IMR-90 (cell line): ENCODE measurements at regions not wholly inside any gene's neighbourhood (a gene's known extent, or its start where the extent isn't known, plus 50 kb on each side); places are given as distances from the start of the nearest gene placed in this dataset.
"Not testable (repeated sequence)": the region's sequence is repeated elsewhere in the genome, so short reads cannot be mapped to it uniquely, and the experiment has no call there.

Experiments used
- ATAC-seq: fragments of 200-7000 bp; cut with Tn5 transposase; 2 replicates; pipeline ENCODE4 v1.9.1; 2020; ENCODE audit warnings: low read depth, mild to moderate bottlenecking, moderate library complexity
- BruUV-seq: library from RNA; stranded (reverse); fragments of 400-500 nt; replicated peaks from 2 replicates; lab custom pipeline; 2021; lab: Mats Ljungman, UMichigan
- CTCF ChIA-PET: fragments of 300-600 bp; formaldehyde crosslinking; extraction: SDS; loops from one replicate; lab custom pipeline; 2021; ENCODE audit warnings: antibody characterized with exemption; lab: Yijun Ruan, JAX
- POLR2A ChIA-PET: fragments of 300-600 bp; sonication (Branson Sonifier 250); formaldehyde crosslinking; loops from one replicate; lab custom pipeline; 2022; ENCODE audit warnings: antibody characterized with exemption; ENCODE audit not compliant: unreplicated experiment; lab: Charles Lee
- DNase-seq: peaks from one replicate; pipeline ENCODE4 v3.0.0; 2013
- H2AFZ ChIP-seq: replicated peaks from 2 replicates; pipeline ENCODE3; 2013; ENCODE audit warnings: low read length, mild to moderate bottlenecking; ENCODE audit not compliant: poor library complexity
- H2AK5ac ChIP-seq: 2 replicates; pipeline ENCODE4 v1.6.1; 2013; ENCODE audit warnings: low read depth, low read length, inconsistent platforms
- H2AK9ac ChIP-seq: replicated peaks from 2 replicates; pipeline ENCODE3; 2013; ENCODE audit warnings: mild to moderate bottlenecking, low read depth, low read length, moderate library complexity; ENCODE audit not compliant: poor library complexity
- H2BK120ac ChIP-seq: 2 replicates; pipeline ENCODE4 v1.6.1; 2013; ENCODE audit warnings: low read depth, low read length, inconsistent platforms
- H2BK15ac ChIP-seq: 3 replicates; pipeline ENCODE4 v1.6.1; 2013; ENCODE audit warnings: low read depth, low read length, inconsistent platforms
- H2BK20ac ChIP-seq: 2 replicates; pipeline ENCODE4 v1.6.1; 2013; ENCODE audit warnings: low read depth, mild to moderate bottlenecking, inconsistent platforms, low read length, moderate library complexity
- H2BK5ac ChIP-seq: 2 replicates; pipeline ENCODE4 v1.6.1; 2013; ENCODE audit warnings: mild to moderate bottlenecking, low read depth, low read length, inconsistent platforms; ENCODE audit not compliant: poor library complexity, severe bottlenecking
- H3K14ac ChIP-seq: replicated peaks from 2 replicates; pipeline ENCODE4 v1.6.1; 2013; ENCODE audit warnings: low read depth, low read length, inconsistent platforms
- H3K18ac ChIP-seq: 2 replicates; pipeline ENCODE4 v1.6.1; 2013; ENCODE audit warnings: low read depth, low read length, control low read depth
- H3K23ac ChIP-seq: 2 replicates; pipeline ENCODE4 v1.6.1; 2013; ENCODE audit warnings: low read depth, low read length, inconsistent platforms
- H3K27ac ChIP-seq: 2 replicates; pipeline ENCODE4 v1.5.1; 2013; ENCODE audit warnings: mild to moderate bottlenecking, control low read depth, low read length; ENCODE audit not compliant: insufficient read depth
- H3K27me3 ChIP-seq: 2 replicates; pipeline ENCODE4 v1.6.1; 2013; ENCODE audit warnings: low read length; ENCODE audit not compliant: control insufficient read depth, insufficient read depth
- H3K36me3 ChIP-seq: 2 replicates; pipeline ENCODE4 v1.6.1; 2013; ENCODE audit warnings: low read length, mixed read lengths; ENCODE audit not compliant: control insufficient read depth, insufficient read depth
- H3K4ac ChIP-seq: 2 replicates; pipeline ENCODE4 v1.6.1; 2013; ENCODE audit warnings: low read depth, low read length, inconsistent platforms
- H3K4me1 ChIP-seq: 2 replicates; pipeline ENCODE4 v1.6.1; 2013; ENCODE audit warnings: low read length, mixed read lengths; ENCODE audit not compliant: control insufficient read depth, insufficient read depth
- H3K4me2 ChIP-seq: 2 replicates; pipeline ENCODE4 v1.6.1; 2013; ENCODE audit warnings: low read depth, mild to moderate bottlenecking, control low read depth, low read length, moderate library complexity
- H3K4me3 ChIP-seq: 2 replicates; pipeline ENCODE4 v1.5.1; 2013; ENCODE audit warnings: low read depth, mild to moderate bottlenecking, control low read depth, low read length, moderate library complexity; ENCODE audit not compliant: insufficient read depth
- H3K56ac ChIP-seq: 2 replicates; pipeline ENCODE4 v1.6.1; 2013; ENCODE audit warnings: low read length, inconsistent platforms; ENCODE audit not compliant: insufficient read depth; ENCODE audit errors: extremely low read depth
- H3K79me1 ChIP-seq, 2 experiments: 2 replicates each; pipeline ENCODE4 v1.6.1; 2013; ENCODE audit warnings: low read length in 2 of 2, inconsistent platforms in 1 of 2, low read depth in 1 of 2
- H3K9ac ChIP-seq: 2 replicates; pipeline ENCODE4 v1.6.1; 2013; ENCODE audit warnings: low read depth, low read length, control low read depth
- H3K9me1 ChIP-seq: 2 replicates; pipeline ENCODE4 v1.6.1; 2013; ENCODE audit warnings: low read length, inconsistent platforms; ENCODE audit not compliant: insufficient read depth
- H3K9me3 ChIP-seq: 2 replicates; pipeline ENCODE4 v1.6.1; 2013; ENCODE audit warnings: low read length; ENCODE audit not compliant: control insufficient read depth, insufficient read depth
- H4K20me1 ChIP-seq: 2 replicates; pipeline ENCODE4 v1.6.1; 2013; ENCODE audit warnings: low read length, inconsistent platforms; ENCODE audit not compliant: insufficient read depth
- H4K5ac ChIP-seq: 2 replicates; pipeline ENCODE4 v1.6.1; 2013; ENCODE audit warnings: mild to moderate bottlenecking, low read depth, low read length, control low read depth
- H4K8ac ChIP-seq, 2 experiments: 2 replicates each; pipeline ENCODE4 v1.6.1; 2013; ENCODE audit warnings: low read depth in 2 of 2, low read length in 2 of 2, control low read depth in 1 of 2, inconsistent platforms in 1 of 2
- H4K91ac ChIP-seq: 2 replicates; pipeline ENCODE4 v1.6.1; 2013; ENCODE audit warnings: low read depth, low read length, inconsistent platforms; ENCODE audit not compliant: insufficient read depth
- WGBS, 2 experiments: methylation state at CpG; one replicate each; pipeline versions ENCODE4 v1.1.5 to v1.1.7; 2013; ENCODE audit warnings: missing lambda C conversion rate in 2 of 2; ENCODE audit not compliant: insufficient read length in 1 of 2; ENCODE audit errors: extremely low coverage in 2 of 2; 5-methylcytosine and 5-hydroxymethylcytosine counted together
- dilution Hi-C: fragments of 300-500 bp; cut with HindIII; formaldehyde crosslinking; loops from one replicate; pipeline ENCODE4 v1.14.3; 2018; ENCODE audit warnings: low sequenced_read_pairs; ENCODE audit not compliant: unreplicated experiment
- in situ Hi-C: fragments of 300-500 bp; cut with MboI; formaldehyde crosslinking; loops from 3 replicates; pipeline ENCODE4 v1.14.3; 2019; ENCODE audit warnings: low sequenced_read_pairs, inconsistent platforms, mixed read lengths
- intact Hi-C: fragments of 100-400 bp; cut with micrococcal nuclease; formaldehyde crosslinking; loops from 2 replicates; pipeline ENCODE4 v1.10.0; 2022

DNA sequence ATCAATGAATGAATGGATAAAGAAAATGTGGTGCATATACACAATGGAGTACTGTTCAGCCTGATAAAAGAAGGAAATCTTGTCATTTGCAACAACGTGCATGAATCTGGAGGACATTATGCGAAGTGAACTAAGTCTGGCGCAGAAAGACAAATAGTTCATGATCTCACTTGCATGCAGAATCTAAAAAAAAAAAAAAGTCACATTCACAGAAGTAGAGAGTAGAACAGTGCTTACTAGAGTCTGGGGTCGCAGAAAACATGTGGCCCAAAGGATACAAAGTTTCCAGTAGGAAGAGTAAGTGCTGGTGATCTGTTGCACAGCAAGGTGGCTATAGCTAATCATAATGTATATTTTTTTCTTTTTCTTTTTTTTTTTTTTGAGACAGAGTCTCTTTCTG lies 167.3 kb downstream of the CRLF3 start:
- in situ Hi-C loops, ATAC-seq, H3K23ac ChIP-seq, H4K8ac ChIP-seq, H4K20me1 ChIP-seq, H3K56ac ChIP-seq, H3K9me1 ChIP-seq, H3K4ac ChIP-seq, BruUV-seq, dilution Hi-C loops, H3K4me2 ChIP-seq, POLR2A ChIA-PET, H4K5ac ChIP-seq, H2AK5ac ChIP-seq, H2AK9ac ChIP-seq, H3K9ac ChIP-seq, H3K9me3 ChIP-seq, H2BK20ac ChIP-seq, H2BK120ac ChIP-seq, H3K14ac ChIP-seq, H3K27me3 ChIP-seq, H3K4me1 ChIP-seq, H2AFZ ChIP-seq, CTCF ChIA-PET, H3K18ac ChIP-seq, H3K4me3 ChIP-seq, intact Hi-C loops, H3K27ac ChIP-seq, H2BK5ac ChIP-seq, H3K79me1 ChIP-seq, H4K91ac ChIP-seq, H3K36me3 ChIP-seq, DNase-seq, H2BK15ac ChIP-seq: not testable (repeated sequence)
- WGBS, 2 experiments: no CpG with 5 or more reads among the region's 4 CpGs

DNA sequence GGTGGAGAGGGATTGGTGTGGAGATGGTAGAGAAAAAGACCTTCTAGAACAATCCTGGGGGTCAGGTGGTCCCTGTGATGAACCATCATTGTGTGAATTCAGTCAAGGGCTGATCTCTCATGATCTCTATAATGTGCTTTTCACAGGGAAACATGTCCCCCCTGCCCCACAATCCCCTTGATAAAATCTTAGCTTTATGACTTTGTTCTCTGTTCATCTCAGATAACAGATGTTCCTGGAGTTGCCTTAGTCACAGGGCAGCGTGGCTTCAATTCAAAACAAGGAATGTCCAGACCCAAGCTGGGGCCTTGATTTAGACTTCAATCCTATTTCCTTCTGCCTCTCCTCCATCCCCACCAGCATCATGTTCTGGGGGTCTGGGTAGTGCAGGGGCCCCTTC lies 171.5 kb downstream of the CRLF3 start:
- H3K4ac ChIP-seq, H3K79me1 ChIP-seq, H3K23ac ChIP-seq, H3K27me3 ChIP-seq, H2AK5ac ChIP-seq, H3K9me1 ChIP-seq, H3K14ac ChIP-seq, H4K91ac ChIP-seq, H3K56ac ChIP-seq, dilution Hi-C loops, H3K4me1 ChIP-seq, H4K8ac ChIP-seq, H4K20me1 ChIP-seq, H2BK15ac ChIP-seq, BruUV-seq, H3K36me3 ChIP-seq, intact Hi-C loops, CTCF ChIA-PET, H3K4me3 ChIP-seq, POLR2A ChIA-PET, H3K27ac ChIP-seq, in situ Hi-C loops, H2BK5ac ChIP-seq, ATAC-seq, H3K18ac ChIP-seq, H2AFZ ChIP-seq, H2AK9ac ChIP-seq, H2BK120ac ChIP-seq, H2BK20ac ChIP-seq, H3K9ac ChIP-seq, H4K5ac ChIP-seq, H3K4me2 ChIP-seq, H3K9me3 ChIP-seq: not testable (repeated sequence)
- WGBS, 2 experiments: no CpG with 5 or more reads among the region's 1 CpG
- DNase-seq: peak; percentile 18
